Skin of body (tissue), 1 donor: ENCODE measurements at regions not wholly inside any gene's neighbourhood (a gene's known extent, or its start where the extent isn't known, plus 50 kb on each side); places are given as distances from the start of the nearest gene placed in this dataset.

Source experiments
- DNase-seq: peaks from one replicate; lab custom pipeline; 2025; lab: John Stamatoyannopoulos, UW

DNA sequence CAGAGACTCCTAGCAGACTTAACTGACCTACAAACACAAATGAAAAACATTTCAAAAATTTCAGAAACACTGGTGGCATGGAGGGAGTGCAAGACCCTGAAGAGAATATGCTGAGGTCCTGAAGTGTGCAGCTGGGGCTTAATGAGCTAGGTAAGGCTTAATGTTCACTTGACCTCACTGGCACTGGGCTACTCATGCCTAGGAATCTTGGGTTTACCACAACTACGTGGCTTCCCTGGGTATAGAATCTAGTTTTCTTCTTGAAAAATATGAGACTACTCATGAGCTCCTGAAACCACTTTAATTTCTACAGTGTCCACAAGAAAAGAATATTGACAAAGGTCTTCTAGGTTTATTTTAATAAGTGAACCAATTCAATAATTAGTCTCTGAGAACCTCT, 139.8 kb downstream of the HNMT start:
- DNase-seq = no peak

- DNase-seq = no peak
These were observed 141.1 kb downstream of the HNMT start for GRCh38 chr2:138105358-138105757.

DNA sequence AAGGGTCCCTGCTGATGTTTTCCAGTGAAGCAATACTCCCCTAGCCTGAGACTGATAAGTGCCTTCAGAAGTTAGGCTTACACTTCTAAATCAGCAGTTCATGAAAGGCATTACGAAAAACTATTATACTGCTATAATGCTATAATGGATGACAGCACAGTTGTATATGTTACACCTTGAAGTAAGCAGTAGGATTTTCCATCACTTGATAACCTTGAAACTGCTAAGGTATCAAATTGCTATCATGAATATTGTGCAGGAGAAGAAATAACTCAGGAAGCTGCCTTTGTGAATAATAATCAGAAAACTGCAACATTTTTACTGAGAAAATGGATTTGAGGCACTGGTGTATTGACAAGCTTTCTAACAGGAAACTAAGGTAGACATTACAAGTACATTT, 142.3 kb downstream of the HNMT start:
- DNase-seq = no peak

GRCh38 chr2:138107288-138107687, 143.0 kb downstream of the HNMT start:
- no peak for DNase-seq

DNA sequence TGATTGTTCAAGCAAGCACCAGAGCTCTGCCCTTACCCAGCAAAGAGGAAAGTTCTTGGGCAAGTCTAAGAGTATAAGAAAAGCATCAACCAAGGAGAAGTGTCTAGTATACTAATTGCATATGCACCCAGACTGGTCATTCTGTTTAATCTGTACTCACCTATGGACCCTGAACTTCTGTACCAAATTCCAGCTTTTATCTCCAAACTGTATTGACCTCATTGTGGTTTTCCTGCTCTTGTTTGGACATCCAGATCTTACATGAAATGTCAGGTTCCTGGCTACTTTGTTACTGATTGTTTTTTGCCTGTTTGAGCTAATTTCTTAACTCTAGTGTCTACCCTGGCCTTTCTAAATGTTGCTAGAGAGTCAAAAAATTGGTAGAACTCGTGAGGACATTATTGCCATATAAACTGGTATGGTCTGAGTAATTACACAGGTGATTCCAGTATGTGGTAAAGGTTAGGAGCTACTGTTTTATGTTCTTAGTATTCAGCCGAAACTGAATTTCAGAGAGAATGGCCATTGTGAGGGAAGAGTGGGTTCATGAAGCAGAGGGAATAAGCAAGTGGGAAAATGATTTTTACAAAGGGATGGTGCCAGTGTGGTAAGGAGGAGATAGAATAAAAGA, 146.3 kb downstream of the HNMT start:
- no peak for DNase-seq

DNA sequence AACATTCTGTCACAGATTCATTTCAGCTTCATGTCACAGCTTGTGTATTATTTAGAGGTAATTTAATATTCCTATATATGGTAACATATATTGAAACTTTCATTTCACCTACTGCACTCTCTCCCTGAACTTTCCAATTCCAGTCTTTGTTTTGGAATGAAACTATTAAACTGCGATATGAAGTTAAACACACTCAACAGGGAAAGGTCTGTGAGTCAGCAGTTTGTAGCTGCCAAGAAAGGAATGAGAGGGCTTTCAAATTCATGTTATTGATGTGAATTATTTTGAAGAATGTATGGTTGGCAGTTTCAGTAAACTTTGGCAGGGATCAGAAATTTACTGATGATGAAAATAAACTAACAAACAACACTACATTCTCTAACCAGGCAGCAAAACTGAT, 148.3 kb downstream of the HNMT start:
- no peak for DNase-seq

DNA sequence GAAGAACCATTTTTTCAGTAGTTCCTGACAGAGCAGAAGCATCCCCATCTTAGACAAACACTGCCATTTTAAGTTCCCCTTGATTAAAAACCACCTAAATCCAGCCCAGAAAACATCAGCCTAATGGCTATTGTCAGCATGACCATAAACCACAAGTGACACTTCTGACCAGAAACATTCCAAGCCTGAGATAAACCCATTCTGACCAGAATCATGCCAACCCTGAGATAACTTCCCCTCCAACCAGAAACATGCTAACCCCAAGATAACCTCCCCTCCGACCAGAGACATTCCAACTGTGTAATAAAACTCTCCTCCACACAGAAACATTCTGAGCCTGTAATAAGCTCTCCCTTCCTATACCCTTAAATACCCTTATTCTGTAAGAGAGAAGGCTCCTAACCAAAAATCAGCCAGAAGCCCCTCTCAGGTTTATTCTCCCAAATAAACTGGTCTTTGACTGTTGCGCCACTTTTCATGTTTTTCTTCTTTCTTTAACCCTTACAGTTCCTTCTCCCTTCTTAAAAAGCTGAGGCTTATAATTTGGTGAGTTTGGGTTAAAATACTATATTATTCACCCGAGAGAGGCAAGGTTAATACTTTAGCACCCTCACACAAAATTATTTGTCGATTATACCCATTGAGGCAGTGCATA, 149.7 kb downstream of the HNMT start:
- no peak for DNase-seq

- no peak for DNase-seq
These were observed 151.4 kb downstream of the HNMT start for GRCh38 chr2:138115666-138116065.

DNA sequence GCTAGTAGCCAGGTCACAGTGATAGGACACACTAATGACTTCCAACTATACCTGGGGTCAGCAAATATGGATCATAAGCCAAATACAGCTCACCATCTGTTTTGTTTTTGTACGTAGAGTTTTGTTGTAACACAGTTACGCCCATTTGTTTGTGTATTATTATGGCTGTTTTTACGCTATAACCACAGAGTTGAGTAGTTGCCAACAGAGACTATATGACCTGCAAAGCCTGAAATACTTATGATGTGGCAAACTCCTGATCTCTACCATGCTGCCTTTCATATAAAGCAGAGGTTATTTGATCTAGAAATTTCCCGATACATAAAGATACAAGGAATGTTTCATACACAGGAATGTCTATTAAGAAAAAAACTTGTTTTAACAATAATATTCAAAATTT, 152.2 kb downstream of the HNMT start:
- DNase-seq = no peak

DNA sequence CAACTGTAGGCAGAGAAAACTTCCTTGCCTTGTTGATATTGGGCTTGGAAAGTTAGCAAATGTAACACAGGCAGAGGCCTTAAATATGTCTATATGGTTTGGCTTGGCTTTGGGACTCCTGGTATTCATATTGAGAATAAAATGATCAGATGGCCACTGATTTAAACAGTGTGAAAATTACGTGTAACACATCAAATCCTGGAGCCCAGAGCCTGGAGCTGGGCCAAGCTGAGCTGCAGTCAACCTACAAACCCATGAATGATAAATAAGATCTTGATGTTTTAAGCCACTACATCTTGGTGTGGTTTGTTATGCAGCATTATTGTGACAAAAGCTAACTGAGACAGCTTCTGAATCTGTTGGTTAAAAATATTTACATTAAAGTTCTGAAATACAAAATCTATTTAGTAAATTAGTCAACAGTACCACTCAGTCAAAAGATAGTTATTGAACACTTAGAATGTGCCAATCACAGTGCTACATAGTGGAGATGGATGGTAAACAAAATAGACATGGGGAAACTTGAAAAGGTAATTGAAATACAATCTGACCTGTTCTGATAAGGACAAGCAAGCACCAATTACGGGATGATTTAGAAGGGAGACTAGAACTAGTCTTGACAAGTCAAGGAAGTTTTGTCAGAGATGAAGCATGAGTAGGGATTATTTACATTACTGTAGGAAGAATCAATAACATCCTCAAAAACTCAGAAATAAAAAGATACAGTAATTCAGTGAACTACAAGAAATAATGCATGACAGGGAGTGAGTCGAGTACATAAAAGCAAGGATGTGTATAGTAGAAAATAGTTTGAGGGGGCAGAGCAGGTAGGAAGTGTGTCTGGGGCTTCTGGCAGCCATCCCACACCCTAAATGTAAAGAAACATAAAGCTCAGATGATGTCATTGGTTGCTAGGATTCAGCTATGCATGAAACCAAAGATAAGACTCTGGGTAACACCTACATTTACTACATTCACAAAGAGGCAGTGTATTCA, 157.7 kb downstream of the HNMT start:
- no peak for DNase-seq

DNA sequence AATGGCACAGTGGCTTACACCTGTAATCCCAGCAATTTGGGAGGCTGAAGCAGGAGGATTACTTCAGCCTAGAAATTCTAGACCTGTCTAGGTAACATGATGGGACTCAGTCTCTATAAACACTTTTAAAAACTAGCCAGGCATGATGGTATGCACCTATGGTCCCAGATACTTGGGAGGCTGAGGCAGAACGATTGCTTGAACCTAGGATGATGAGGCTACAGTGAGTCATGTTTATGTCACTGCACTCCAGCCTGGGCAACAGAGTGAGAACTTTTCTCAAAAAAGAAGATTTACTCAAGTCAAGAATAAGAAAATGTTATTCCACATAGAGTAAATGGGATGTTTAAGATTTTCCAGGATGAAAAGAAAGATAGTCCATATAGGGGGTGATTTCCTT, 158.6 kb downstream of the HNMT start:
- no peak for DNase-seq

DNA sequence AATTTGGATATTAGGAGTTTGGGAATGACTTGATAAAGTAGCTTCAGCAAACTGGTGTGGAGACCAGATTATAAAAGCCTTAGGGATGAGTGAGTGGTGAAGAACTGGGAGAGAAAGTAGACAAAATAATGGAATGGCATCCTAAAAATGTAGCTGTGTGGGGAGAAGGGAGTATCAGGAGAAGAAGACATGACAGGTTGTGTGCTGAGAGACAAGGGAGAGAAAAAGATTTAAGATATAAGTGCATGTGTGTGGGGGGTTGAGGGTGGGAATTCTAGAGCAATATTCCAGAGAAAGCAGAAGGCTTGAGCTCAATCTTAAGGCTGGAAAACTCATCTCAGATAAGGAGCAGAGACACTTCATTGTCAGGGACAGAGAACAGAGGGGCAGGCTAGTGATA, 159.5 kb downstream of the HNMT start:
- DNase-seq = no peak

- DNase-seq = no peak
These were observed 160.2 kb downstream of the HNMT start for GRCh38 chr2:138124521-138124920.

- no peak for DNase-seq
These were observed 161.3 kb downstream of the HNMT start for GRCh38 chr2:138125306-138126288.

DNA sequence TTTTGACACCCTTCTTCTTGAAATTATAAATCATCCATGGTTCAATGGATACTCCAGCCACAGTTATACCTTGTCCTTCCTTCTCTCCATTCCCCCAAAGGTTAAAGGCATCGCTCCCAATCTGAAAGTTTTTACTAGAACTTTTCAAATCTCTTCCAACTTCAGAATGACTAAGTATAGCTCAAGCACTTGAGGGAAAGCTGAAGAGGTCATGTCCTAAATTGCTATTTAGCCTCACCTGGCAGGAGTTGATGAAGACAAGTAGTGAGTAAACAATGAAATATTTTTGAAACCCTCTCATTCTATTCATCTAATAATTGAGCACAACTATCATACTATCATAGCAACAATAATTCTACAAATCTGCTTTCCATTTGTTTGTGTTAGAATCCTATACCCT, 167.8 kb downstream of the HNMT start:
- DNase-seq = no peak

- no peak for DNase-seq
These were observed 173.7 kb downstream of the HNMT start for GRCh38 chr2:138137949-138138348.

GRCh38 chr2:138147796-138148195, 183.5 kb downstream of the HNMT start:
- DNase-seq = no peak

GRCh38 chr2:138155304-138155703, 191.0 kb downstream of the HNMT start:
- no peak for DNase-seq

DNA sequence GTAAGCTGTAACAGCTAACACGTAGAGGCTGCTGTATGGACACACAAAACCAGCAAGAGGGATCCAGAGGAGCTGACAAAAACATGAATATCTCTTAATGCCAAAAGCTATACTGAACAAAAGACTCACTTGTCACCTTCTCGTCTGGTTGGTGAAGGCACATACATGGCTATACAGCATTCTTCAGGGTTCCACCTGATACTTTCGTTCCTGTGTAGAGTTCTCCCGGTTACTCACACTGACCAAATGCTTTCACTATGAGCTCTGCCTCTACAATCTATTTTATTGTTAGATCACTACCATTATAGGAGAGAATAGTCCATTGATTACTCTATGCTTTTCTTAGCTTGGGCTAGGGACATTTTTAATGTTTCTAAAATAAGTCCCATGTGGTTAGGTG, 193.1 kb downstream of the HNMT start:
- DNase-seq = no peak

DNA sequence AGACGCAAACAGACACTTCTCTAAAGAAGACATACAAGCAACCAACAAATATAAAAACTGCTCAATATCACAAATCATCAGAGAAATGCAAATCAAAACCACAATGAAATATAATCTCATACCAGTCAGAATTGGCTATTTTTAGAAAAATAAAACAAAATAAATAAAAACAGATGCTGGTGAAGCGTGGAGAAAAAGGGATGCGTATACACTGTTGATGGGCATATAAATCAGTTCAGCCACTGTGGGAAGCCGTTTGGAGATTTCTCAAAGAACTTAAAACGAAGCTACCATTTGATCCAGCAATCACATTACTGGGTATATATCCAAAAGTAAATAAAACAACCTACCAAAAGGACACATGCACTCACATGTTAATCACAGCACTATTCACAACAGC, 206.2 kb downstream of the HNMT start:
- DNase-seq = no peak

GRCh38 chr2:138171244-138171643, 207.0 kb downstream of the HNMT start:
- no peak for DNase-seq
